HFFc6 (cell line): ENCODE measurements at regions not wholly inside any gene's neighbourhood (a gene's known extent, or its start where the extent isn't known, plus 50 kb on each side); places are given as distances from the start of the nearest gene placed in this dataset.

ENCODE experiments used
- DNase-seq: peaks from one replicate; pipeline ENCODE4 v3.0.0-alpha.2; 2018
- H3K27ac Mint-ChIP-seq: 2 replicates; pipeline ENCODE4 v1.8.0; 2020; ENCODE audit warnings: mild to moderate bottlenecking, mixed read lengths
- H3K27me3 Mint-ChIP-seq: 2 replicates; pipeline ENCODE4 v1.8.0; 2021; ENCODE audit warnings: mild to moderate bottlenecking, moderate library complexity, mixed read lengths; ENCODE audit not compliant: insufficient read depth
- H3K36me3 Mint-ChIP-seq: 2 replicates; pipeline ENCODE4 v1.8.0; 2021; ENCODE audit warnings: low read depth, mixed read lengths
- H3K4me1 Mint-ChIP-seq: 2 replicates; pipeline ENCODE4 v1.8.0; 2020; ENCODE audit warnings: low read depth, mixed read lengths
- H3K4me3 Mint-ChIP-seq: 2 replicates; pipeline ENCODE4 v1.8.0; 2020; ENCODE audit warnings: mild to moderate bottlenecking, moderate library complexity, mixed read lengths
- H3K9me3 Mint-ChIP-seq: 2 replicates; pipeline ENCODE4 v1.8.0; 2020; ENCODE audit warnings: mild to moderate bottlenecking, mixed read lengths
- CTCF ChIP-seq: fragments of 200-600 bp; sonication (generic); IDR thresholded peaks from 2 replicates; pipeline ENCODE4 v1.5.0; 2021; ENCODE audit warnings: antibody characterized with exemption, mild to moderate bottlenecking

- H3K27ac Mint-ChIP-seq, result no peak overlapping the region
Measured at GRCh38 chr2:147464737-147465357, 380.0 kb upstream of the ACVR2A start.

GRCh38 chr2:147463881-147464520 is 380.8 kb upstream of the ACVR2A start:
- H3K4me1 Mint-ChIP-seq, result no peaks in the 10 kb centered on the region
- no peak overlapping the region for H3K4me3 Mint-ChIP-seq
- TF ChIP-seq CTCF, result no peak
- H3K36me3 Mint-ChIP-seq, result 0 out of 2 replicates have a peak, but pooled peaks cover 4% of the 10 kb centered on the region
- no peak overlapping the region for H3K27ac Mint-ChIP-seq
- no peaks in the 10 kb centered on the region for H3K27me3 Mint-ChIP-seq
- peaks cover 37% of the 10 kb centered on the region for H3K9me3 Mint-ChIP-seq
- DNase-seq, result no peak

More at GRCh38 chr2:147464737-147465357, 380.0 kb upstream of the ACVR2A start:
- peaks cover 40% of the 10 kb centered on the region for H3K9me3 Mint-ChIP-seq
- H3K4me1 Mint-ChIP-seq, result no peaks in the 10 kb centered on the region
- H3K27me3 Mint-ChIP-seq, result no peaks in the 10 kb centered on the region
- DNase-seq, result no peak
- H3K36me3 Mint-ChIP-seq, result 0 out of 2 replicates have a peak, but pooled peaks cover 3% of the 10 kb centered on the region
- TF ChIP-seq CTCF, result no peak
- H3K4me3 Mint-ChIP-seq, result no peak overlapping the region

GRCh38 chr2:147460155-147460554 is 384.7 kb upstream of the ACVR2A start:
- H3K4me1 Mint-ChIP-seq, result no peaks in the 10 kb centered on the region
- 0 out of 2 replicates have a peak, but pooled peaks cover 4% of the 10 kb centered on the region for H3K36me3 Mint-ChIP-seq
- H3K9me3 Mint-ChIP-seq, result peaks cover 38% of the 10 kb centered on the region
- no peak overlapping the region for H3K4me3 Mint-ChIP-seq
- H3K27me3 Mint-ChIP-seq, result no peaks in the 10 kb centered on the region
- no peak for TF ChIP-seq CTCF
- no peak for DNase-seq
- no peak overlapping the region for H3K27ac Mint-ChIP-seq

- DNase-seq, result no peak
- no peaks in the 10 kb centered on the region for H3K27me3 Mint-ChIP-seq
- no peak for TF ChIP-seq CTCF
- no peak overlapping the region for H3K4me3 Mint-ChIP-seq
- peaks cover 30% of the 10 kb centered on the region for H3K9me3 Mint-ChIP-seq
- no peak overlapping the region for H3K27ac Mint-ChIP-seq
- no peaks in the 10 kb centered on the region for H3K4me1 Mint-ChIP-seq
- 0 out of 2 replicates have a peak, but pooled peaks cover 4% of the 10 kb centered on the region for H3K36me3 Mint-ChIP-seq
Measured at GRCh38 chr2:147456779-147457178, 388.1 kb upstream of the ACVR2A start.

- H3K9me3 Mint-ChIP-seq, result peaks cover 21% of the 10 kb centered on the region
- TF ChIP-seq CTCF, result no peak
- no peaks in the 10 kb centered on the region for H3K36me3 Mint-ChIP-seq
- H3K27ac Mint-ChIP-seq, result no peak overlapping the region
- no peaks in the 10 kb centered on the region for H3K4me1 Mint-ChIP-seq
- no peak for DNase-seq
- H3K27me3 Mint-ChIP-seq, result no peaks in the 10 kb centered on the region
- no peak overlapping the region for H3K4me3 Mint-ChIP-seq
Measured at GRCh38 chr2:147451902-147452515, 392.8 kb upstream of the ACVR2A start.
